SU-DHL-6 (cell line): ENCODE measurements at regions not wholly inside any gene's neighbourhood (a gene's known extent, or its start where the extent isn't known, plus 50 kb on each side); places are given as distances from the start of the nearest gene placed in this dataset.

Experiments used
- CTCF ChIP-seq: fragments of 200-600 bp; sonication (generic); IDR thresholded peaks from one replicate; pipeline ENCODE4 v1.5.1; 2017; ENCODE audit warnings: antibody characterized with exemption, mild to moderate bottlenecking, low read length, moderate library complexity; ENCODE audit not compliant: insufficient read depth, poor library complexity, severe bottlenecking
- EZH2phosphoT487 ChIP-seq: fragments of 200-600 bp; sonication (generic), shearing (Covaris generic); conservative IDR thresholded peaks from 2 replicates; pipeline ENCODE4 v1.6.1; 2018; ENCODE audit warnings: mild to moderate bottlenecking, antibody characterized with exemption, low read length, moderate library complexity, mixed read lengths

- TF ChIP-seq CTCF (no peak), EZH2phosphoT487 (no peak)
Measured at GRCh38 chr5:27788184-27788583, 749.8 kb upstream of the CDH9 start.
